ENCODE measurements at regions not wholly inside any gene's neighbourhood (a gene's known extent, or its start where the extent isn't known, plus 50 kb on each side); places are given as distances from the start of the nearest gene placed in this dataset.

DNA sequence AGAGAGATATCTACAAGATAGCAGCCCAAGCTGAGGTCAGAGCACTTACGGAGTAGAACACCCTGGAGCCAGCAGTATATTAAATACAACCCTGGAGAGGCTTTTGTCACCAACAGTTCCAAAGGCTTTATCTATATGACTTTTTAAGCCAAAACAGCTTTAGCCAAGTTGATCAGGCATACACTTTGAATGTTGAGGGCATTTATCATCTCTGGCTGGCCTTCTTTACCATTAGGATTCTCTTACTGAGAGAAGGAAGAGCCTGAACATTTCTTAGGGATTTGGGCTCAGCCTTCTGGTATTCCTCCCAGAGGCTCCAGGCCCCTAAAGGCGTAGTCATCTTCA lies 161.3 kb upstream of the RIMS1 start (continued):
- no peak for TF ChIP-seq ATF3 (IDR thresholded peaks at IDR 0.05)

- no peaks in the 10 kb centered on the region for H3K79me2 ChIP-seq (ENCODE audit: insufficient read depth, low read length)
- ChIA-PET CTCF (no interaction called here), POLR2A (no interaction called here), RAD21 (ENCODE audit: low non-redundant PET in 1 of 2, low total read pairs in 2 of 2, uncharacterized antibody in 2 of 2, unreplicated experiment in 2 of 2) (no interaction called here)
- DNase-seq (ENCODE audit: low read depth, low spot score) (no peak), ATAC-seq (no peak)
- intact Hi-C loops (cut with micrococcal nuclease) = no loop called here
- no peaks in the 10 kb centered on the region for H4K20me1 ChIP-seq (ENCODE audit: insufficient read depth)
- no peak overlapping the region for H3K4me2 ChIP-seq (ENCODE audit: low read length)
- no peaks in the 10 kb centered on the region for H3K4me1 ChIP-seq (ENCODE audit: control insufficient read depth in 1 of 2, insufficient read depth in 2 of 2, low read length in 2 of 2)
- no peak overlapping the region for H3K4me3 ChIP-seq (replicated peaks in 1 of 2; ENCODE audit: low read depth in 1 of 2, low read length in 2 of 2)
- no peaks in the 10 kb centered on the region for H3K27me3 ChIP-seq (ENCODE audit: insufficient read depth, low read length)
- BruUV-seq (replicated peaks) = no TSS peak
- H3K9ac ChIP-seq (ENCODE audit: low read length) = no peak overlapping the region
- no peaks in the 10 kb centered on the region for H3K36me3 ChIP-seq (ENCODE audit: control insufficient read depth in 1 of 2, insufficient read depth in 2 of 2, low read length in 2 of 2)
- no peak overlapping the region for H3K27ac ChIP-seq (ENCODE audit: low read depth, low read length)
- no peak overlapping the region for H2AFZ ChIP-seq (ENCODE audit: low read depth, low read length, poor library complexity, severe bottlenecking)
- peaks cover 0 to 3% of the 10 kb centered on the region in 2 experiments; a peak in 1 of 4 replicates for H3K9me3 ChIP-seq (ENCODE audit: control insufficient read depth in 1 of 2, insufficient read depth in 1 of 2, low read depth in 1 of 2, low read length in 2 of 2)
- no peak for TF ChIP-seq POLR2A (IDR thresholded peaks at IDR 0.05; ENCODE audit: borderline replicate concordance, extremely low read depth, insufficient read depth, insufficient read length)
- TF ChIP-seq, protein P1, sequence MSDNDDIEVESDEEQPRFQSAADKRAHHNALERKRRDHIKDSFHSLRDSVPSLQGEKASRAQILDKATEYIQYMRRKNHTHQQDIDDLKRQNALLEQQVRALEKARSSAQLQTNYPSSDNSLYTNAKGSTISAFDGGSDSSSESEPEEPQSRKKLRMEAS (IDR thresholded peaks at IDR 0.05) = no peak
- no peak for TF ChIP-seq ZFX (IDR thresholded peaks at IDR 0.05)
- no peak for TF ChIP-seq POLR2AphosphoS5 (IDR thresholded peaks at IDR 0.05; ENCODE audit: low read depth, low read length)
- H3K9me2 ChIP-seq (ENCODE audit: insufficient read depth) = no peaks in the 10 kb centered on the region
Observed at GRCh38 chr6:71726121-71726520, 160.2 kb upstream of the RIMS1 start.

DNA sequence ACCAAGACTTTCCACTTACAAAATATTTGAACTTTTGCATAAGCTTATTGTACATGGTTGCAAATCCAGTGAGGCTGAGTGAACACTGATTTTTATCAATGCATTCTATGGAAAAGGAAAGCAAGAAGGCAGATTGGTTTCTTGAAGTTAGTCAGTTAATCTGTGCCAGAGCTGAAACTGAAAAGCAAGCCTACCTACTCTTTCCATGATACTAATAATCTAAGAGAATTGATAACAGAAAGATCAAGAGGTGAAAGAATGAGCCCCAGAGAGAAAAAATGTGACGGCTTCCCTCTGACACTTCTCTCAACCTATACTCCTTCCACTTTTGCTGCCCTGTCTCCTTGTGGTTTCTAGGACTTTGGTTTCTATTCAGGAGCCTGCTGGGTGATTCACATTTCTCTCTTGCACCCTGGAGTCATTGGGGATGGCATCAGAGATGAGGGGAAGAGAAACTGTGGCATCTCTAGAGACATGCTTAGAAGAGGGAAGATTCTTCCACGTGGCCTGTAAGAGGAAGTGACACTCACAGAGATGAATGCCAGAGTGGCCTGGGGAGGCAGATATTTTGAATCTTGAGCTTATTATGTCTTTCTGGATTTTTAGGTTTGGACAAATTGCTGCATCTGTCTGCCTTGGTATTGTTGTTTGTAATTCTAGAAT lies 158.6 kb upstream of the RIMS1 start:
- CTCF ChIA-PET = no interaction called here

More for the DNA sequence above, 158.6 kb upstream of the RIMS1 start:
- Histone ChIP-seq H4K20me1 (ENCODE audit: insufficient read depth) (no peaks in the 10 kb centered on the region), H3K9ac (ENCODE audit: low read length) (no peak overlapping the region), H3K27me3 (ENCODE audit: insufficient read depth, low read length) (no peaks in the 10 kb centered on the region), H3K9me3 (ENCODE audit: control insufficient read depth in 1 of 2, insufficient read depth in 1 of 2, low read depth in 1 of 2, low read length in 2 of 2) (peaks cover 0 to 3% of the 10 kb centered on the region in 2 experiments; a peak in 1 of 4 replicates), H3K27ac (ENCODE audit: low read depth, low read length) (no peak overlapping the region), H3K4me1 (ENCODE audit: control insufficient read depth in 1 of 2, insufficient read depth in 2 of 2, low read length in 2 of 2) (no peaks in the 10 kb centered on the region), H3K36me3 (ENCODE audit: control insufficient read depth in 1 of 2, insufficient read depth in 2 of 2, low read length in 2 of 2) (no peaks in the 10 kb centered on the region), H2AFZ (ENCODE audit: low read depth, low read length, poor library complexity, severe bottlenecking) (no peak overlapping the region), H3K4me2 (ENCODE audit: low read length) (no peak overlapping the region), H3K79me2 (ENCODE audit: insufficient read depth, low read length) (no peaks in the 10 kb centered on the region), H3K4me3 (replicated peaks in 1 of 2; ENCODE audit: low read depth in 1 of 2, low read length in 2 of 2) (no peak overlapping the region), H3K9me2 (ENCODE audit: insufficient read depth) (no peaks in the 10 kb centered on the region)
- TF ChIP-seq ZFX (IDR thresholded peaks at IDR 0.05) (no peak), EGR1 (IDR thresholded peaks at IDR 0.05; ENCODE audit: low read depth) (no peak), CBX3 (IDR thresholded peaks at IDR 0.05; ENCODE audit: low read depth) (no peak), TCF7L2 (IDR thresholded peaks at IDR 0.05; ENCODE audit: borderline replicate concordance, extremely low read depth, insufficient read depth, insufficient read length) (no peak), POLR2AphosphoS5 (IDR thresholded peaks at IDR 0.05; ENCODE audit: low read depth, low read length) (no peak), SP1 (IDR thresholded peaks at IDR 0.05; ENCODE audit: low read depth) (no peak)
- TF ChIP-seq, protein P1 (IDR thresholded peaks at IDR 0.05) = no peak
- intact Hi-C loops (cut with micrococcal nuclease) = no loop called here
- ChIA-PET RAD21 (ENCODE audit: low non-redundant PET in 1 of 2, low total read pairs in 2 of 2, uncharacterized antibody in 2 of 2, unreplicated experiment in 2 of 2) (no interaction called here), POLR2A (no interaction called here)
- ATAC-seq (no peak), DNase-seq (ENCODE audit: low read depth, low spot score) (no peak)
- BruUV-seq (replicated peaks) = no TSS peak

All from HCT116 (cell line).